GOT3 (cell line): ENCODE measurements at regions not wholly inside any gene's neighbourhood (a gene's known extent, or its start where the extent isn't known, plus 50 kb on each side); places are given as distances from the start of the nearest gene placed in this dataset.

Source experiments
- DNase-seq: peaks from one replicate; lab custom pipeline; 2025; ENCODE audit warnings: mixed read lengths; lab: John Stamatoyannopoulos, UW

DNA sequence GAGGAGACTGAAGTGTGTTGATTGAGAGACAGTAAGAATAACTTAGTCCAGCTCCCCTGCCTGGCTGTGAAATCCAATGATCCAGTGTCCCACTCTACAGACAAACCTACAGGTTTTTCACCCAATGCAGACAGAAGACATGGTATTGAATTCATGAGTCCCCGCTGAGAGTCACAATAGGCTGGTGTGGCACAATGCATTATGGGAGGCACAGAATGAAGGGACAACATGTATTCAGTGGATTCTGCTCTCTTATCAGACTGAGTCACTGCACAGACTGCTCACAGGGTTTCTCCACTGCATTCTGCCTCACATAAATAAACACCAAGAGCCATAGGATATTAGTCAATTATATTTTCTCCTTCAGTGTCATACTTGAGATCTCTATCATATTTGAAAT, 55.2 kb upstream of the TOP3B start:
- no peak for DNase-seq

DNA sequence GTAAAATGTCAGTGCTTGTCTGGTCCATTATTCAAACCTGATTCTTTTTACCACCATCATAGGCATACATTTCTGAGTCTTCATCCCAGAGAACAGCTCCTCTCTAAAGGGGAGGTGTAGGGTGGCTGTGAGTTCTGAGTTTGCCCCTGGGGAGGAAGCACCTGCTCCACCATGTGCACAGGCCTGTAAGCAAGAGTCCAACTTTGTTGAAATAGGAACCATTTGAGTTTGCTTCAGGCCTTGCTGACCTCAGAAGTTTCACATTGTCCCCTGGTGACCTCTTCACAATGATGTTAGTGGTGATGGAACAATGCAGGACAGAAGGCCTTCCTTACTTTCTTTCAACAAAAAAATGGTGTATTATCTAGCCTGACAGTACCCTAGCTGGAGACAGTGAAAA, 54.6 kb upstream of the TOP3B start:
- DNase-seq: no peak

DNA sequence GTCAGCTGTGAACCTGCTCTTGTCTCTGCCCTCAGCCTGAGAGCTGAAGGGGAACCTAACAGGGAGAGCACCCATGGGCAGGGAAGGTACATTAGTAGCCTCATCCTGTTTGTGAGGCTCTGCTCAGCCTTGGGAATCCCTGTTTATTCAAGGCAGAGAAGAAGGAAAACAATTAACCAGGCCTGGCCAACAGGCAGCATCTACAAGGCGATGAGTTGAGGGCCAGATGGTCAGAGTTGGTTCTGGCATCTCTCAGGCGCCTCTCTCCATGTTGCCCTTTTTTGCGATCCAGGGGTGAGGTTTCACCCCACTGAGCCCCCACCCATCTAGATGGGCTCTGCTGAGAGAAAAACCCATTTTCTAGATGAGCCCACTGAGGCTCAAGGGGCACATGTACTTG, 54.0 kb upstream of the TOP3B start:
- DNase-seq: no peak

DNA sequence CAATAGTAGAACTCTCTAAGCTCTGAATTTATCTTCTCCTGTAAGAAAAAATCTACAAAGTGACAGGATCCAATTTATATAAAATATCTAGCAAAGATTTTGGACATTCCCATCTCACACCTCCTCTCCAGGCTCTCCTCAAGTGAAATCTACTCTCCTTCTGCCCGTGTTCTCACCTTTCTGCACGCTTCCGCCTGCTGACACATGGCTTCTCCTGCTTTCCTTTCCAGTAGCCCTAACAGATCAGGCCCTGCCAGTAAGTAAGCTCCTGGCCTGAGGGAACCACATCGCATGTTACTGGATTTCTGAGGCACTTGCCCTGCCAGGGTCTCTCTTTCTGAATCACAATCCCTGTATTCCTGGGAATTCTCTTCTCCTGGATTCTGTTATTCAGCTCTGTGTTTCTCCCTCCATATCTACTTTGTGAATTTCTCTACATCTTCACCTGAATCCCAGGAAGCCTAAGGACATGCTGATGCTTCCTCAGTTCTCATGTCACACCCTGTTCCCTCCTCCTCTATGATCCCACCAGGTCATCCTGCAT, 53.3 kb upstream of the TOP3B start:
- DNase-seq: no peak

DNA sequence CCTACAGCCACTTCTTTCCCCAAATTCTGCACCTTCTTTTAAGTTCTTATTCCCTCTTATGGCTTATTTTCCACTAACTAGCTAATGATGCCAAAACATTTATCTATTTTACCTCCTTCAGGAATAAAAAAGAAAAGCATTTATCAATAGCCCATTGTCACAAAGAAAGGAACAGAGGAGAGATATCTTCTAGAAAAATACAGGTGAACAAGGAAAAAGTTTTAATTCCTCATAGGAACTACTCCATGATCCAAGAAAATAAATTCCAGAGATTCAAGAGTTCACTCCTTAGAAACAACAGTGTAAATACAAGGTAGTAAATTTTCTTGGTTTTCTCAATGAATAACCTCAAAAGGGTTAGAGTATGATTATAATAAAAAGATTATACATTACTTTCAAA, 52.6 kb upstream of the TOP3B start:
- no peak for DNase-seq

DNA sequence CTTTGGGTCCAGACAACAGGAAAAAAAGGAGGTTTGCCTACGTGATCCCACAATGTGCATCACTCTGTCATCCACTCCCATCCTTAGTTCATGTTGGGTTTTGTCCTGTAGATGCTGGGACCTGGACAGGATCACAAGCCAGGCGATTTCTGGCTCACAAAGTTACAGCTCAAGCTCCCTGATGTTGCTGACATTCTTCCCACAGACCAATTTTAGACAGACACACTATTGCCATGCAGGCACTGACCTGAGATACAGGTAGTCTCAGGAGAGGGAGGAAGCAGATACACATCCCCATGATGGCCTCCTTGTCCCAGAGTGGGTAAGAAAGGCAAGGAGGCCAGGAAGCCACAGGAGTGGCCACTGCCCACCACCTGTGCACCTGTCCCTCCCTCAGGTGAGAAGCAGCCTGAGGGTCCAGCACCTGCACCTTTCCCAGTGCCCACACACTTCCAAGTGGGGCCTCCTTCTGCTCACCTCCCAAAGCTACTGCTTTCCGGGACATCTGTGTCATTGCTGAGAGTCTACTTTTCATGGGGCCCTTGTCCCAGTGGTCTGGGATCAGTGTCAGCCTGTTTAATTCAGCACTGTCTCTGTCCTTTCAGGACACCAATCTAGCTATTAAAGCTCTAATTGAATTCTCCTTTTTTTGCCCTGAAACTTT, 52.0 kb upstream of the TOP3B start:
- DNase-seq: no peak

DNA sequence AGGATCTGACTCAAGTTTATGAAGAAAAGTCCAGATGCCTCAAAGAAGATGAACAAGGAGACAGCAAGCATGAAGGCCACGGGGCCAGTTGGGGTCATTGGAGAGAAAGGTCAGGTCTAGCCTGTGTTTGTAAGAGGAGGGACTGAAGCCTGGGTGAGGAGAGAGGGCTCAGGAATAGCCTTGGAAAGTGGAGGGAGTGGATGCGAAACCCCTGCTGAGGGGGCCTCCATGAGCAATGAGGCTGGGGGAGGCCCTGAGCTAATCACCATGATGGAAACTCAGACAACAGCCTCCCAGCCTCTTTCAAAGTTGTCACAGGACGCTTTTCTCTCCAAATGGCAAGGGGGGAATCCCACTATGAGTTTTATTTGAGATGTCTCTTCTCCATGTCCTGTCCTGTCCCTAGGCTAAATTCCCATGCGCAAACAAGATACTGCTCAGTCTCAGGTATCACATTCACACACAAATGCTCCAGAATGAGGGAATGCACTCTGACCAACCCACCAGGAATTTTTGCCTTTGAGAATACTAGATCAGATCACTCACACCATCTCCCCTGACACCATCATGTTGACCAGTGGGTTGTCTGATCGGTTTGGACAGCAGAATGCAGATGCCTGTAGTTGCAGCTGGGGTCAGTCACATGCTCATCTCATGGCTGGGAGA, 51.3 kb upstream of the TOP3B start:
- no peak for DNase-seq

DNA sequence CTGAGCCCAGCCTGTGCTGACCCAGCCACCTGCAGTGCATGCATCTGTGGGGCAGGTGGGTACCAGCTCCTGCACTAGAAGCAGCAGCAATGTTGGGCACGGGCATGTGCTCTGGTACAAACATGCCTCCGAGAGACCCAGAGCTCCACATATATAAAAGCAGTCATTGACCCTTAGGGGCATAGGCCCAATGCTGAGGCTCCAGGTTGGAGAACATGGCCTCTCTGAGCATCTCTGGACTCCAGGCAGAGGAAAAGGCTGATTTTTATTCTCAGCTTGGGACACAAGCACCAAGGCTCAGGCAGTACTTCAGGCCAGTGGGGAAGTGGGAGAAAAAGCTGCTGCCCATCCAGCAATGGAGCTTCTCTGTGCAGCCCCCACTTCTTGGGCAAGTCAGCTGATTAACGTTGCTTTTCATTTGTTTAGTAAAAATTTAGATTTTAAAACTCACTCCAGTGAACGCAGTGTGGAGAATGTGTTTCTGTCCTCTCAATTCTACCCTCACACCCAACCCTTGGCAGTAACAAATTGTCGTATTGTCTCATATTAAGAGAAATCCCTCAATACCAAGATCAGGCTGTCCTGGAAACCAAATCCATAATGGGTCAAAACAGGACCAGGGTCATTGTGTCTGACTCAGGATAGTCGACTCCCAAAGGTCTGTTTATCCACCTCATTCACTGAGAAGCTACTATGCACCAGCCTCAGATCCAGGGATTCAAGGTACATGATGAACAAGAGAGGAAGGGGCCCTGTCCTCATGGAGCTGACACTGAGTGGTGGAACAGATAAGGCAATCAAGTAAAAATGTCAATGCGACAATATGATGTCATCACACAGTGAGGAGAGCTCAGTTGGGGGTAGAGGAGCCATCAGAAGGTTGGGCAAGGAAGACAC, 50.6 kb upstream of the TOP3B start:
- no peak for DNase-seq

DNA sequence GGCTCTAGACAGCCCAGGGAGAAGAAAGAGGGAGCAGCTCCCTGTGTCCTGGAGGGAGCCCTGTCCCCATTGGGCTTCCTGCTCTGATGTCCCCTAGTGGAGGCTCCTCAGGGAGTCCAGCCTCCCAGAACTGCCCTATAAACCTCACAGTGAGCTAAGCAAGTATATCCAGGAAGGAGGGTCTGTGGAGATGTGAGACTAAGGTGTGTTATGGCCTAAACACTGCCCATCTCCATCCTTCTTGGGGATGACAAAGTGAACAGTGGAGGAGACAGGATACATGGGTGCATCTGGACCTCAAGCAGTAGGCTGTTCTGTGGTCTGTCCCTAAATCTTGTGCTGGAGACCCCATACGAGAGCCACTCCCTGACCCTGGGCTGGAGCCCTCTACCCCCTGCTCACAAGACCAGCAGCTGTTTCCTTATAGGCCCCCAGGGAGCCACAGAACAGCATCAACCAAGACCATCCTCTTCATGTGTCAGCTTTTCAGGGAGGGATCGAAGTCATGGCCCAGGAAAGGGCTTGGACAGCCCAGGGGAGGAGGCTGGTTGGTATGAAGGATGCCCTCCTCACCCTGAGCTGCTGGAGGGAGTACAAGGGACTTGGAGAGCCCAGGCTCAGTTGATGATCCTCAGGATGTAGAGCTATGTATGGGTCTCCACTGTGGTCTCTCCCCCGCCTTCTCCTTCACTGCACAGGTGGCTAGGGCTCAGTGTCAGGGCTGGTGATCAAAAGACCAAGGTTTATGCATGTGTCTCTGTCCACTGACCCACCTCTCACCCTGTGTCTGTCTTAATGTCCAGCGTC, 49.7 kb upstream of the TOP3B start:
- DNase-seq: no peak
